ENCODE measurements at regions not wholly inside any gene's neighbourhood (a gene's known extent, or its start where the extent isn't known, plus 50 kb on each side); places are given as distances from the start of the nearest gene placed in this dataset.

GRCh38 chr6:67064323-67064722, 1357.3 kb upstream of the EYS start:
- TF ChIP-seq RAD21 (IDR thresholded peaks at IDR 0.05; ENCODE audit: low read depth) (no peak), CREB1 (IDR thresholded peaks at IDR 0.05; ENCODE audit: low read depth) (no peak), REST (IDR thresholded peaks at IDR 0.05; ENCODE audit: low read depth) (no peak), FOXM1 (IDR thresholded peaks at IDR 0.05; ENCODE audit: borderline replicate concordance, low read depth) (no peak), YY1 (IDR thresholded peaks at IDR 0.05; ENCODE audit: low read depth) (no peak), EP300 (IDR thresholded peaks at IDR 0.05; ENCODE audit: borderline replicate concordance) (no peak), TEAD4 (IDR thresholded peaks at IDR 0.05) (no peak), USF1 (IDR thresholded peaks at IDR 0.05) (no peak), TCF12 (IDR thresholded peaks at IDR 0.05; ENCODE audit: low read depth) (no peak), CEBPB (IDR thresholded peaks at IDR 0.05) (no peak), EGR1 (IDR thresholded peaks at IDR 0.05) (no peak)
